ENCODE measurements at regions not wholly inside any gene's neighbourhood (a gene's known extent, or its start where the extent isn't known, plus 50 kb on each side); places are given as distances from the start of the nearest gene placed in this dataset.

- Histone ChIP-seq H2BK12ac (ENCODE audit: insufficient read length, low read depth, low read length) (no peak overlapping the region), H3T11ph (ENCODE audit: low read length) (no peak overlapping the region), H4K20me1 (ENCODE audit: control insufficient read depth, insufficient read depth, insufficient read length) (no peaks in the 10 kb centered on the region), H3K27ac (ENCODE audit: insufficient read length, low read depth, low read length) (no peak overlapping the region), H3K23ac (ENCODE audit: insufficient read length, low read depth, low read length) (no peak overlapping the region), H3K4ac (ENCODE audit: low read depth, low read length) (no peak overlapping the region), H2BK120ac (ENCODE audit: low read depth, low read length, poor library complexity, severe bottlenecking) (no peak overlapping the region), H3K18ac (ENCODE audit: insufficient read length, low read depth, low read length) (no peak overlapping the region), H3K56ac (ENCODE audit: insufficient read length, low read depth, low read length) (no peak overlapping the region), H2AK5ac (ENCODE audit: insufficient read length, low read length) (no peak overlapping the region), H3K79me2 (ENCODE audit: insufficient read depth, low read length) (no peaks in the 10 kb centered on the region), H3K9me3 (ENCODE audit: control insufficient read depth, low read depth, low read length) (no peaks in the 10 kb centered on the region), H3K27me3 (ENCODE audit: insufficient read depth, low read length) (no peaks in the 10 kb centered on the region), H2BK5ac (ENCODE audit: insufficient read length, low read length) (no peak overlapping the region), H2BK15ac (ENCODE audit: low read depth, low read length) (no peak overlapping the region), H3K9ac (ENCODE audit: extremely low read depth, insufficient read length, low read length) (no peak overlapping the region), H3K4me1 (ENCODE audit: insufficient read depth, low read length) (no peaks in the 10 kb centered on the region), H2BK20ac (ENCODE audit: low read depth, low read length, poor library complexity, severe bottlenecking) (no peak overlapping the region), H3K79me1 (ENCODE audit: insufficient read depth, low read depth, low read length, poor library complexity, severe bottlenecking) (no peaks in the 10 kb centered on the region), H4K8ac (replicated peaks; ENCODE audit: insufficient read length, low read depth, low read length) (no peak overlapping the region), H3K14ac (ENCODE audit: insufficient read depth, low read length) (no peak overlapping the region), H3K23me2 (ENCODE audit: insufficient read length, low read depth, low read length, poor library complexity, severe bottlenecking) (no peaks in the 10 kb centered on the region), H2AFZ (ENCODE audit: low read length) (no peak overlapping the region), H3K4me2 (ENCODE audit: insufficient read depth, insufficient read length, low read length) (no peak overlapping the region), H4K5ac (ENCODE audit: insufficient read length, low read depth, low read length) (no peak overlapping the region), H4K91ac (ENCODE audit: insufficient read length, low read depth, low read length) (no peak overlapping the region)
- no peak overlapping the region; a peak in 1 of 5 replicates for H3K4me3 Mint-ChIP-seq
- H3K27me3 Mint-ChIP-seq (ENCODE audit: low read depth) = 0 out of 2 replicates have a peak, but pooled peaks cover 2% of the 10 kb centered on the region
- TF ChIP-seq CTCF (conservative IDR thresholded peaks at IDR 0.05) = no peak
- no peaks in the 10 kb centered on the region for H3K9me3 Mint-ChIP-seq
- H3K36me3 Mint-ChIP-seq (ENCODE audit: insufficient read depth in 1 of 3, low read depth in 3 of 3) = no peaks in the 10 kb centered on the region
- no peak overlapping the region; a peak in 1 of 7 replicates for H3K27ac Mint-ChIP-seq
- DNase-seq = no peak
- WGBS (ENCODE audit: extremely low coverage, insufficient read length, low lambda C conversion rate) = no CpG with 5 or more reads among the region's 14 CpGs
- peaks cover 6 to 10% of the 10 kb centered on the region in 2 experiments for H3K4me1 Mint-ChIP-seq
These were observed 108.6 kb upstream of the TRIM2 start for GRCh38 chr4:153095448-153096204.

Measured in H9 (cell line).